ENCODE measurements at regions not wholly inside any gene's neighbourhood (a gene's known extent, or its start where the extent isn't known, plus 50 kb on each side); places are given as distances from the start of the nearest gene placed in this dataset.
"Not testable (repeated sequence)": the region's sequence is repeated elsewhere in the genome, so short reads cannot be mapped to it uniquely, and the experiment has no call there.

- intact Hi-C loops (cut with micrococcal nuclease) = no loop called here
- DNase-seq = no peak
- no peak for ATAC-seq
These were observed 107.0 kb upstream of the UBE2E1 start for GRCh38 chr3:23698652-23699313.

DNA sequence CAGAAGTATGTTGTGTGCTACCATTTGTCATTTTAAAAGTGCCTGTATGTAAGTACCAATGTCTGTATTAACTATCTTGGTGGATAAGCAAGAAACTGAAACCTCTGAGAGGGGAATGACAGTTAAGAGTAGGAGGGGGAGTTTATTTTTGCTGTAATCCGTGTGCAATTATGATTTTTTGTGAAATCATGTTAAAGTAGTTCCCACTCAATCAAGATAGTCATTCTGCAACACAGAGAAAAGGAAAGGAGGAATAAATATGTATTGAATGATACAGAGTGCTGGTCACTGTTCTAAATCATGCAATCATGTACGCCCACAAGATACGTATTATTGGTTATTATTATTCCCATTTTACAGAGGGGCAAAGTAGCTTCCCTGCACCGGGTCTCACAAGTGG is 105.1 kb upstream of the UBE2E1 start:
- no peak for ATAC-seq
- no peak for DNase-seq
- intact Hi-C loops (cut with micrococcal nuclease) = no loop called here

DNA sequence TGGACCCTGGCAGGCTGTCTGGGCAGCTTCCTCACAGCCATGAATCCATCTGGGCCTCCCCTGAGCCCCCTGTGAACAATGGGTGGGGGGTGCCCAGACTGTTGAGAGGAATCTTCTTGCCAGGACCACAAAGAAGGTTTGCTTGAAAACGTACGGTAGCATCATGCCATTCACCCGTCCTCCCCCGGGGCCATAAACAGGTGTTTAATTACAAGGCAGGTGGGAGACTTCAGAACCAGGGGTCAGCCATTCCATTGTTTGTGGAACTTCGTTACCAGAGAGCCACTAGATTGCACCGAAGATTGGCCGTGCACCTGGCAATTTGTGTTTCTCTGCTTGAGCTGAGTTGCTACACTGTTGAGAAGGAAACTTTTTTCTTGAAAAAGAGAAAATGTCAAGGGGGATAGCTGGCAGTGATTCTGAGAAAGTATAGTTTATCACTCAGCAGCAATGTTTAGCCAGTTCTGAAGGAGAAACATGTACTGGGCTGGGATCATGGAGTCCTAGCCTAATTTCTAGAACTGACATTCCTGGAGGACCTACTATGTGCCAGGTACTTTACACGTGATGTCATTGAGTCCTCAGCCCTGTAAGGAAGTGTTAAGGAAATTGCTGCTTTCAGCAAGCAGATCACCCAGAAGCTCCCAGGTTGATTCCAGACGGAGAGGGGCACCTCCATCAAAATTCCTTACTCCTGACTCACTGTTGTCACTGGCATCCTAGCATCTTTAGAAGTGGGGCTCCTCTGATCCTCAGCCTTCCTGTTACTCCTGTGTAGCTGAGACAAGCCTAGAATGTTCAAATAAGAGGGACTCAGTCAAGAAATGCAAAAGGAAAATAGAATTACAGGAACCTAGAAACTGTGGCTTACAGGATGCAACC is 103.8 kb upstream of the UBE2E1 start:
- no peak for ATAC-seq

GRCh38 chr3:23704298-23704697 is 101.5 kb upstream of the UBE2E1 start:
- ATAC-seq (no peak), DNase-seq (no peak)
- intact Hi-C loops (cut with micrococcal nuclease) = no loop called here

More for the DNA sequence above, 103.8 kb upstream of the UBE2E1 start:
- intact Hi-C loops (cut with micrococcal nuclease) = no loop called here
- DNase-seq = no peak

- DNase-seq (no peak), ATAC-seq (no peak)
- intact Hi-C loops (cut with micrococcal nuclease) = no loop called here
These were observed 99.6 kb upstream of the UBE2E1 start for GRCh38 chr3:23706111-23706510.

DNA sequence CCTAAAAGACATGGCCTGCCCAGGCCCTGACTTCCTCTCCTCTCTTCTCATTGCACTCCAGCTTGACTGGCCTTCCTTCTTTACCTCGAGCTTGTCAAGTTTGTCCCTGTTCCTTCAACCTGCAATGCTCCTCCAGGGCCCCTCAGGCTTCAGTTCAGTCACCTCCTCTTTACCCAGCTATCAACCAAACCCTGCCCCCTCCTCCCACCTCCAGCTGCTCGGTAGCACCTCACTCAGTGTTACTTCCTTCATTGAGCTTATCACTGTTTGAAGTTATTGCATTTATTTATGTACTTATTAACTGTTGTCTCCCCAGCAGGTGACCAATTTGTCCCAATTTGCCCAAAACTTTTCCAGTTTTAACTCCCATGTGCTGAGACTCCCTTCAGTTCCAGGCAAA is 95.8 kb upstream of the UBE2E1 start:
- intact Hi-C loops (cut with micrococcal nuclease) = no loop called here
- no peak for ATAC-seq
- DNase-seq = no peak

- DNase-seq = peak; percentile 60
- intact Hi-C loops (cut with micrococcal nuclease) = no loop called here
- ATAC-seq = peak; percentile 70
These were observed 95.2 kb upstream of the UBE2E1 start for GRCh38 chr3:23710555-23710954.

- DNase-seq (no peak), ATAC-seq (peak; percentile 39)
- intact Hi-C loops (cut with micrococcal nuclease) = no loop called here
These were observed 93.8 kb upstream of the UBE2E1 start for GRCh38 chr3:23711916-23712494.

- intact Hi-C loops (cut with micrococcal nuclease) = no loop called here
- peak; percentile 85 for ATAC-seq
- DNase-seq = peak; percentile 46
These were observed 92.8 kb upstream of the UBE2E1 start for GRCh38 chr3:23712656-23713559.

DNA sequence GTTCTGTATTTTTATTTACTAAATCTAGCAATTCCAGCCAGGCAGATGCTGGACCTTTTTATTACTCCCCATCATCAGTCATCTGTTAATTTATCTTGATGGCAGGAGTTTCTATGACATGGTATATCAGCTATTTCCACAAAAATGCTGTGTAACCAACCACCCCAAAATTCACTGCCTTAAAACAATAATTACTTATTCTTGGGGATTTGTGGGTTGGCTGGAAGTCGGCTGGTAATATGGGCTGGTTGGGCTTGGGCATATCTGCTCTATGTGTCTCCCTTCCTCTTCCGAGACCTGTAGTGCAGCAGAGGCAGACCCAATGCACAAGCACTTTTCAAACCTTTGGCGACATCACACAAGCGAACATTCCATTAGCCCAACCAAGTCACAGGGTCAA is 92.1 kb upstream of the UBE2E1 start:
- intact Hi-C loops (cut with micrococcal nuclease) = no loop called here

DNA sequence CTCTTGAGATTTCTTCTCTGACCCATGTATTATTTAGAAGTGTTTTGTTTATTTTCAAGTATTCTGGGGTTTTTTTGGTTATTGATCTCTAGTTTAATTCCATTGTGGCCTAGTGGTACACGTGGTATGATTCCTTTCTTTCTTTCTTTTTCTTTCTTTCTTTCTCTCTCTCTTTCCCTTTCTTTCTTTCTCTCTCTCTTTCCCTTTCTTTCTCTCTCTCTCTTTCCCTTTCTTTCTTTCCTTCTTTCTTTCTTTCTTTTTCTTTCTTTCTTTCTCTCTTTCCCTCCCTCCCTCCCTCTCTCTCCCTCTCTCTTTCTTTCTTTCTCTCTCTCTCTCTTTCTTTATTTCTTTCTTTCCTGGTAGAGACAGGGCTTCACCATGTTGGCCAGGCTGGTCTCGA is 85.7 kb upstream of the UBE2E1 start:
- intact Hi-C loops (cut with micrococcal nuclease) = no loop called here
- ATAC-seq = no peak

More for the DNA sequence above, 92.1 kb upstream of the UBE2E1 start:
- ATAC-seq = no peak
- DNase-seq = no peak

DNA sequence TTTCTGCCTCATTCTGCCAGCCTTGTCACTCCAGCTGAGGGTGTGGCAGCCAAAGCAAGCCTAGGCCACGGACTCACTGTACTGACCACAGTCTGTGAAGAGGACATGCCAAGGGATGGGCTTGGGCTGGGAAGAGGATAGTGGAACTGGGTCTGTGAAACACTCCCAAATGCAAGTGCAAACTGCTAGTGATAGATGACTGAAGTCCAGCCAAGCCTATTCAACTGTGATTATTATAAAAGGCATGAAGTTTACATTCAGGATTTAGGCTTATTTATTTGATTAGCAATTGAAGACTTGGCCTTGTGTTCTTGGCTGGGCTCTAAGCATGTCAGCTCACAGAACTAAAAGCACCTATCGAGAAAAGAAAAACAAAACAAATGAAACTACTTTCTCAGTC is 84.9 kb upstream of the UBE2E1 start:
- ATAC-seq = no peak

More for the DNA sequence above, 85.7 kb upstream of the UBE2E1 start:
- DNase-seq = no peak

GRCh38 chr3:23723141-23723540 is 82.6 kb upstream of the UBE2E1 start:
- intact Hi-C loops (cut with micrococcal nuclease) = no loop called here
- DNase-seq (no peak), ATAC-seq (no peak)

More for the DNA sequence above, 84.9 kb upstream of the UBE2E1 start:
- intact Hi-C loops (cut with micrococcal nuclease) = no loop called here
- DNase-seq = no peak

DNA sequence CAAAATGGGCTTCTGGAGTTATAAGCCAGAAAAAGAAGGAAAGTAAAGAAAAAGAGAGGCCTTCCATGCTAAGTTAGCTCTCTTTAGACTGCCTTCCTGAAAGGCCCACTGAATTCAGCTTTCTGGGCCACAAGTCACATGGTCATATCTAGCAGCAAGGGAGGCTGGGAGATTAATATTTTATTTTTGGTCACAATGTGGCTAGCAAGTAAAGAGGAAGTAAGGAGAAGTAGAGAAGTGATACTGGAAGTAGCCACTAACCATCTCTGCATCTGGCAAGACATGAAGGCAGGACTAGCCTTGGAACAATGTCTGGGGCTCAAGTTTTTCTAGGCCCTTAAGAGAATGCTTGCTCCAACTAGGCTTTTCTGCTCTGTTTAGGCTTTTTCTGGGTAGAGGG is 81.8 kb upstream of the UBE2E1 start:
- DNase-seq (no peak), ATAC-seq (no peak)
- intact Hi-C loops (cut with micrococcal nuclease) = no loop called here

GRCh38 chr3:23726811-23727548 is 78.8 kb upstream of the UBE2E1 start:
- ATAC-seq (no peak), DNase-seq (no peak)
- intact Hi-C loops (cut with micrococcal nuclease) = no loop called here

- intact Hi-C loops (cut with micrococcal nuclease) = no loop called here
- ATAC-seq = no peak
- DNase-seq = no peak
These were observed 77.1 kb upstream of the UBE2E1 start for GRCh38 chr3:23728601-23729117.

DNA sequence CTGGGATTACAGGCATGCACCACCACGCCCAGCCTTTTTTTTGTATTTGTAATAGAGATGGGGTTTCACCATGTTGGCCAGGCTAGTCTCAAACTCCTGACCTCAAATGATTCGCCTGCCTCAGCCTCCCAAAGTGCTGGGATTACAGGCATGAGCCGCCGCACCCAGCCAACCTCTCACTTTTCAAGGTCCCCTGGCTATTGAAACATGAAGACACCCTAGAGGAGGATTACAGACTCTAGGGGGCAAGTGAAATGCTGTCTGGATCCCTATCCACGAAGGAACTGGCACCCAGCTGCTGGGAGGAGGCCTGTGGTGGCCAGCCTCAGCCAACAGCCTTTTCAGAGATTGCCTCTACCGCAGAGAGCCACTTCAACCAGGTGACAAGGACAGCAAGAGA is 76.4 kb upstream of the UBE2E1 start:
- intact Hi-C loops (cut with micrococcal nuclease); ATAC-seq; DNase-seq: not testable (repeated sequence)

DNA sequence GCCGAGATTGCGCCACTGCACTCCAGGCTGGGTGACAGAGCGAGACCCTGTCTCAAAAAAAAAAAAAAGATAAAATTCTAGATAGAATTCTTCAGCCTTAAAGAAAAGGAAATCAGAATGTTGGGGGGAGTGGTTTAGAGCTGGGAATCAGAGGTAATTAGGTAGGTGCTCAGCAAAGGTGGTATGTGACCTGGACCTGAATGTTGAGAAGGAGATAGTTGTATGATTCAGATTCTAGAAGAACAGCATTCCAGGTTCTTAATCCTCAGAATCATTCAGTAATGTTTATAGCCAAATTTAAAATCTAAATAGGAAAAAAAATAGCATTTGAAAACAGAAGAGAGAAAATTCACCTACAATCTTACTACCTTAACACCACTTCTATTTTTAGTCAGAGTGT is 71.3 kb upstream of the UBE2E1 start:
- DNase-seq (no peak), ATAC-seq (no peak)
- intact Hi-C loops (cut with micrococcal nuclease) = no loop called here
